ENCODE measurements at regions not wholly inside any gene's neighbourhood (a gene's known extent, or its start where the extent isn't known, plus 50 kb on each side); places are given as distances from the start of the nearest gene placed in this dataset.

- no peak for DNase-seq (ENCODE audit: insufficient read length, low spot score)
- no peak for FAIRE-seq
- TF ChIP-seq PAX5 (IDR thresholded peaks at IDR 0.05; ENCODE audit: insufficient read depth, low read length, severe bottlenecking), result no peak
- TF ChIP-seq SPI1 (IDR thresholded peaks at IDR 0.05; ENCODE audit: low read depth, low read length), result no peak
- no peak for TF ChIP-seq POLR2AphosphoS5 (IDR thresholded peaks at IDR 0.05; ENCODE audit: low read depth, low read length)
- TF ChIP-seq POLR2A (IDR thresholded peaks at IDR 0.05; ENCODE audit: low read depth, low read length), result no peak
- no peak for TF ChIP-seq TAF1 (IDR thresholded peaks at IDR 0.05; ENCODE audit: low read depth, low read length)
- TF ChIP-seq POU2F2 (IDR thresholded peaks at IDR 0.05; ENCODE audit: low read depth, low read length), result no peak
These were observed 381.1 kb downstream of the RASEF start for GRCh38 chr9:82681809-82682208.

GRCh38 chr9:82682431-82682830 lies 380.5 kb downstream of the RASEF start:
- no peak for DNase-seq (ENCODE audit: insufficient read length, low spot score)
- no peak for FAIRE-seq
- TF ChIP-seq POLR2AphosphoS5 (IDR thresholded peaks at IDR 0.05; ENCODE audit: low read depth, low read length), result no peak
- TF ChIP-seq TAF1 (IDR thresholded peaks at IDR 0.05; ENCODE audit: low read depth, low read length), result no peak
- no peak for TF ChIP-seq POLR2A (IDR thresholded peaks at IDR 0.05; ENCODE audit: low read depth, low read length)
- TF ChIP-seq SPI1 (IDR thresholded peaks at IDR 0.05; ENCODE audit: low read depth, low read length), result no peak
- TF ChIP-seq PAX5 (IDR thresholded peaks at IDR 0.05; ENCODE audit: insufficient read depth, low read length, severe bottlenecking), result no peak
- no peak for TF ChIP-seq POU2F2 (IDR thresholded peaks at IDR 0.05; ENCODE audit: low read depth, low read length)

- FAIRE-seq (no peak), DNase-seq (ENCODE audit: insufficient read length, low spot score) (no peak)
- no peak for TF ChIP-seq TAF1 (IDR thresholded peaks at IDR 0.05; ENCODE audit: low read depth, low read length)
- TF ChIP-seq POLR2AphosphoS5 (IDR thresholded peaks at IDR 0.05; ENCODE audit: low read depth, low read length), result no peak
- TF ChIP-seq POU2F2 (IDR thresholded peaks at IDR 0.05; ENCODE audit: low read depth, low read length), result no peak
- TF ChIP-seq POLR2A (IDR thresholded peaks at IDR 0.05; ENCODE audit: low read depth, low read length), result no peak
- no peak for TF ChIP-seq SPI1 (IDR thresholded peaks at IDR 0.05; ENCODE audit: low read depth, low read length)
- no peak for TF ChIP-seq PAX5 (IDR thresholded peaks at IDR 0.05; ENCODE audit: insufficient read depth, low read length, severe bottlenecking)
These were observed 367.2 kb downstream of the RASEF start for GRCh38 chr9:82695704-82696103.

GRCh38 chr9:82706786-82707185 lies 356.2 kb downstream of the RASEF start:
- FAIRE-seq, result no peak
- no peak for DNase-seq (ENCODE audit: insufficient read length, low spot score)

GRCh38 chr9:82716821-82717220 lies 346.1 kb downstream of the RASEF start:
- no peak for TF ChIP-seq TAF1 (IDR thresholded peaks at IDR 0.05; ENCODE audit: low read depth, low read length)
- no peak for TF ChIP-seq PAX5 (IDR thresholded peaks at IDR 0.05; ENCODE audit: insufficient read depth, low read length, severe bottlenecking)
- TF ChIP-seq POLR2A (IDR thresholded peaks at IDR 0.05; ENCODE audit: low read depth, low read length), result no peak
- no peak for TF ChIP-seq POU2F2 (IDR thresholded peaks at IDR 0.05; ENCODE audit: low read depth, low read length)
- TF ChIP-seq SPI1 (IDR thresholded peaks at IDR 0.05; ENCODE audit: low read depth, low read length), result no peak
- TF ChIP-seq POLR2AphosphoS5 (IDR thresholded peaks at IDR 0.05; ENCODE audit: low read depth, low read length), result no peak
- FAIRE-seq, result no peak

More at GRCh38 chr9:82706786-82707185, 356.2 kb downstream of the RASEF start:
- TF ChIP-seq SPI1 (IDR thresholded peaks at IDR 0.05; ENCODE audit: low read depth, low read length), result no peak

GRCh38 chr9:82720515-82720914 lies 342.4 kb downstream of the RASEF start:
- DNase-seq (ENCODE audit: insufficient read length, low spot score) (no peak), FAIRE-seq (no peak)

More at GRCh38 chr9:82716821-82717220, 346.1 kb downstream of the RASEF start:
- DNase-seq (ENCODE audit: insufficient read length, low spot score), result no peak

GRCh38 chr9:82721593-82721992 lies 341.3 kb downstream of the RASEF start:
- no peak for FAIRE-seq
- TF ChIP-seq PAX5 (IDR thresholded peaks at IDR 0.05; ENCODE audit: insufficient read depth, low read length, severe bottlenecking) (no peak), POLR2AphosphoS5 (IDR thresholded peaks at IDR 0.05; ENCODE audit: low read depth, low read length) (no peak), TAF1 (IDR thresholded peaks at IDR 0.05; ENCODE audit: low read depth, low read length) (no peak), POU2F2 (IDR thresholded peaks at IDR 0.05; ENCODE audit: low read depth, low read length) (no peak), SPI1 (IDR thresholded peaks at IDR 0.05; ENCODE audit: low read depth, low read length) (no peak), POLR2A (IDR thresholded peaks at IDR 0.05; ENCODE audit: low read depth, low read length) (no peak)
- DNase-seq (ENCODE audit: insufficient read length, low spot score), result no peak

More at GRCh38 chr9:82720515-82720914, 342.4 kb downstream of the RASEF start:
- TF ChIP-seq POLR2A (IDR thresholded peaks at IDR 0.05; ENCODE audit: low read depth, low read length) (no peak), POLR2AphosphoS5 (IDR thresholded peaks at IDR 0.05; ENCODE audit: low read depth, low read length) (no peak), TAF1 (IDR thresholded peaks at IDR 0.05; ENCODE audit: low read depth, low read length) (no peak), PAX5 (IDR thresholded peaks at IDR 0.05; ENCODE audit: insufficient read depth, low read length, severe bottlenecking) (no peak), POU2F2 (IDR thresholded peaks at IDR 0.05; ENCODE audit: low read depth, low read length) (no peak)

- FAIRE-seq, result no peak
- TF ChIP-seq SPI1 (IDR thresholded peaks at IDR 0.05; ENCODE audit: low read depth, low read length), result no peak
- TF ChIP-seq POLR2A (IDR thresholded peaks at IDR 0.05; ENCODE audit: low read depth, low read length), result no peak
- no peak for TF ChIP-seq POU2F2 (IDR thresholded peaks at IDR 0.05; ENCODE audit: low read depth, low read length)
- no peak for TF ChIP-seq POLR2AphosphoS5 (IDR thresholded peaks at IDR 0.05; ENCODE audit: low read depth, low read length)
- no peak for TF ChIP-seq TAF1 (IDR thresholded peaks at IDR 0.05; ENCODE audit: low read depth, low read length)
- TF ChIP-seq PAX5 (IDR thresholded peaks at IDR 0.05; ENCODE audit: insufficient read depth, low read length, severe bottlenecking), result no peak
- no peak for DNase-seq (ENCODE audit: insufficient read length, low spot score)
These were observed 340.9 kb downstream of the RASEF start for GRCh38 chr9:82722051-82722450.

GRCh38 chr9:82722561-82722960 lies 340.4 kb downstream of the RASEF start:
- TF ChIP-seq PAX5 (IDR thresholded peaks at IDR 0.05; ENCODE audit: insufficient read depth, low read length, severe bottlenecking) (no peak), SPI1 (IDR thresholded peaks at IDR 0.05; ENCODE audit: low read depth, low read length) (no peak), POU2F2 (IDR thresholded peaks at IDR 0.05; ENCODE audit: low read depth, low read length) (no peak), POLR2A (IDR thresholded peaks at IDR 0.05; ENCODE audit: low read depth, low read length) (no peak), TAF1 (IDR thresholded peaks at IDR 0.05; ENCODE audit: low read depth, low read length) (no peak), POLR2AphosphoS5 (IDR thresholded peaks at IDR 0.05; ENCODE audit: low read depth, low read length) (no peak)
- no peak for FAIRE-seq
- DNase-seq (ENCODE audit: insufficient read length, low spot score), result no peak

Data from GM12891 (cell line).